ENCODE measurements at regions not wholly inside any gene's neighbourhood (a gene's known extent, or its start where the extent isn't known, plus 50 kb on each side); places are given as distances from the start of the nearest gene placed in this dataset.

DNA sequence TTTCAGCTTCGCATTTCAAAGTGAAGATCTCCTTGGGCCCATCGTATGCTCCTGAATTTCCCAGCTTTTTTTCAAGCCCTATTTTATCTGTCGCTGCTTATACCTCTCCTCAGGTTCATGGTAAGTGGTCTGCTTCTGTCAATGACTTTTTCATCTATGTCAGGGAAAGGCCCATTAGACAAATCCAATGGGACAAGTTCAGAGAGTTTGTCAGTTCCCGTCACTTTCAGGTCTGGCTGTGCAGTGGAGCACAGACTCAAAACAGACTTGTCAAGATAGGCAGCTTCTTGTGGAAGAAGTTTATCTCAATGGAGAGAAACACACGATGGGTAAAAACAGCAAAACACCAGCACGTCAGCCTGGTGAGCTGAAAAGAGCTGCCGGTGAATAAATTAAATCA is 100.9 kb upstream of the KLF7 start:
- TF ChIP-seq, protein P1, sequence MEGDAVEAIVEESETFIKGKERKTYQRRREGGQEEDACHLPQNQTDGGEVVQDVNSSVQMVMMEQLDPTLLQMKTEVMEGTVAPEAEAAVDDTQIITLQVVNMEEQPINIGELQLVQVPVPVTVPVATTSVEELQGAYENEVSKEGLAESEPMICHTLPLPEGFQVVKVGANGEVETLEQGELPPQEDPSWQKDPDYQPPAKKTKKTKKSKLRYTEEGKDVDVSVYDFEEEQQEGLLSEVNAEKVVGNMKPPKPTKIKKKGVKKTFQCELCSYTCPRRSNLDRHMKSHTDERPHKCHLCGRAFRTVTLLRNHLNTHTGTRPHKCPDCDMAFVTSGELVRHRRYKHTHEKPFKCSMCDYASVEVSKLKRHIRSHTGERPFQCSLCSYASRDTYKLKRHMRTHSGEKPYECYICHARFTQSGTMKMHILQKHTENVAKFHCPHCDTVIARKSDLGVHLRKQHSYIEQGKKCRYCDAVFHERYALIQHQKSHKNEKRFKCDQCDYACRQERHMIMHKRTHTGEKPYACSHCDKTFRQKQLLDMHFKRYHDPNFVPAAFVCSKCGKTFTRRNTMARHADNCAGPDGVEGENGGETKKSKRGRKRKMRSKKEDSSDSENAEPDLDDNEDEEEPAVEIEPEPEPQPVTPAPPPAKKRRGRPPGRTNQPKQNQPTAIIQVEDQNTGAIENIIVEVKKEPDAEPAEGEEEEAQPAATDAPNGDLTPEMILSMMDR (IDR thresholded peaks at IDR 0.05), result no peak
- TF ChIP-seq POLR2A (IDR thresholded peaks at IDR 0.05), result no peak
- no peak for TF ChIP-seq POLR2AphosphoS5 (IDR thresholded peaks at IDR 0.05)

Data from breast epithelium (tissue), 3 donors.